MM.1S (cell line): ENCODE measurements at regions not wholly inside any gene's neighbourhood (a gene's known extent, or its start where the extent isn't known, plus 50 kb on each side); places are given as distances from the start of the nearest gene placed in this dataset.

Source experiments
- DNase-seq: peaks from one replicate; pipeline ENCODE4 v3.0.0-alpha.2; 2015
- H2AFZ ChIP-seq: fragments of 300-600 bp; sonication (generic); 2 replicates; pipeline ENCODE4 v1.6.0; 2016; ENCODE audit warnings: antibody characterized with exemption, low read length
- H3F3A ChIP-seq: fragments of 300-600 bp; sonication (generic); 2 replicates; pipeline ENCODE4 v1.6.1; 2016; ENCODE audit warnings: mild to moderate bottlenecking, antibody characterized with exemption, low read length, moderate library complexity, mixed read lengths; ENCODE audit not compliant: insufficient read depth
- H3K27ac ChIP-seq: fragments of 300-600 bp; sonication (generic); 2 replicates; pipeline ENCODE4 v1.5.1; 2016; ENCODE audit warnings: mild to moderate bottlenecking, low read length
- H3K27me3 ChIP-seq: fragments of 300-600 bp; sonication (generic); replicated peaks from 2 replicates; pipeline ENCODE4 v1.6.0; 2016; ENCODE audit warnings: low read length; ENCODE audit not compliant: insufficient read depth
- H3K36me3 ChIP-seq: fragments of 300-600 bp; sonication (generic); replicated peaks from 2 replicates; pipeline ENCODE4 v1.6.1; 2016; ENCODE audit warnings: mild to moderate bottlenecking, low read length, mixed read lengths; ENCODE audit not compliant: insufficient read depth
- H3K4me1 ChIP-seq: fragments of 300-600 bp; sonication (generic); 2 replicates; pipeline ENCODE4 v1.6.1; 2016; ENCODE audit warnings: low read length, mixed read lengths
- H3K4me2 ChIP-seq: fragments of 300-600 bp; sonication (generic); 2 replicates; pipeline ENCODE4 v1.6.0; 2016; ENCODE audit warnings: low read depth, low read length
- H3K4me3 ChIP-seq: fragments of 300-600 bp; sonication (generic); 2 replicates; pipeline ENCODE4 v1.5.1; 2016; ENCODE audit warnings: low read length, mixed read lengths
- H3K79me2 ChIP-seq: fragments of 300-600 bp; sonication (generic); 2 replicates; pipeline ENCODE4 v1.6.1; 2016; ENCODE audit warnings: mixed run types, low read length, mixed read lengths
- H3K9ac ChIP-seq: fragments of 300-600 bp; sonication (generic); 2 replicates; pipeline ENCODE4 v1.6.1; 2016; ENCODE audit warnings: low read length, mixed read lengths
- H3K9me2 ChIP-seq: fragments of 300-600 bp; sonication (generic); replicated peaks from 2 replicates; pipeline ENCODE4 v1.6.1; 2016; ENCODE audit warnings: mild to moderate bottlenecking, low read length, mixed read lengths; ENCODE audit not compliant: insufficient read depth
- H3K9me3 ChIP-seq: fragments of 300-600 bp; sonication (generic); replicated peaks from 2 replicates; pipeline ENCODE4 v1.6.1; 2016; ENCODE audit warnings: mild to moderate bottlenecking, low read length, mixed read lengths; ENCODE audit not compliant: insufficient read depth
- H4K20me1 ChIP-seq: fragments of 300-600 bp; sonication (generic); 2 replicates; pipeline ENCODE4 v1.6.1; 2016; ENCODE audit warnings: mild to moderate bottlenecking, low read length, moderate library complexity, mixed read lengths; ENCODE audit not compliant: insufficient read depth
- EZH2 ChIP-seq: fragments of 300-600 bp; sonication (generic); optimal IDR thresholded peaks from 2 replicates; pipeline ENCODE3; 2017; ENCODE audit warnings: low read depth, mild to moderate bottlenecking, antibody characterized with exemption, low read length, mixed read lengths
- EZH2phosphoT487 ChIP-seq: fragments of 300-600 bp; sonication (generic); IDR thresholded peaks from 2 replicates; pipeline ENCODE4 v1.6.1; 2018; ENCODE audit warnings: antibody characterized with exemption, low read length
- TF ChIP-seq, protein P1 (sequence below): fragments of 300-600 bp; sonication (generic); IDR thresholded peaks from 2 replicates; pipeline ENCODE4 v1.5.1; 2016; ENCODE audit warnings: antibody characterized with exemption, low read length, mixed read lengths

DNA sequence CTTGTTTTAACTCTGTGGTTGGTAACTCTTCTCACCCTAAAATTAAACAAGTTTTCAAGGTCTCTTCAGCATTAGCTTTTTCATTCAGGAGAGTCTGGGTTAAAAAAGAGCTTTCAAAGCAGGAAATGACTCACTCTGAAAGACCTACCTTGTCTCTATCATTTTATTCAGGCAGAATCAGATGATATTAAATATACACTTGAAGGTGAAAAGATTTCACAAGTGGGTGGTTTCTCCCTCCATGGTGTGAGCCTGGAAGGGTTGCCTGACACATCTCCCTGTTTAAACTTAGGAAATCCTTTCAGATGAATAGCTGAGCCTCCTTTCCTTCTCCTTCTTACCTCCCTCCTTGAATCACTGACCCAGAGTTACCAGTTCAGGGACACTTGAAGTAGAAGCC lies 1402.0 kb upstream of the PIK3C3 start:
- Histone ChIP-seq H3K9ac (no peak overlapping the region), H3K9me3 (no peaks in the 10 kb centered on the region), H3F3A (no peaks in the 10 kb centered on the region), H3K4me3 (no peak overlapping the region), H3K4me2 (no peak overlapping the region), H2AFZ (no peak overlapping the region), H3K27me3 (no peaks in the 10 kb centered on the region), H3K79me2 (no peaks in the 10 kb centered on the region), H3K36me3 (no peaks in the 10 kb centered on the region), H4K20me1 (no peaks in the 10 kb centered on the region), H3K9me2 (no peaks in the 10 kb centered on the region), H3K4me1 (no peaks in the 10 kb centered on the region), H3K27ac (no peak overlapping the region)
- TF ChIP-seq, protein P1, sequence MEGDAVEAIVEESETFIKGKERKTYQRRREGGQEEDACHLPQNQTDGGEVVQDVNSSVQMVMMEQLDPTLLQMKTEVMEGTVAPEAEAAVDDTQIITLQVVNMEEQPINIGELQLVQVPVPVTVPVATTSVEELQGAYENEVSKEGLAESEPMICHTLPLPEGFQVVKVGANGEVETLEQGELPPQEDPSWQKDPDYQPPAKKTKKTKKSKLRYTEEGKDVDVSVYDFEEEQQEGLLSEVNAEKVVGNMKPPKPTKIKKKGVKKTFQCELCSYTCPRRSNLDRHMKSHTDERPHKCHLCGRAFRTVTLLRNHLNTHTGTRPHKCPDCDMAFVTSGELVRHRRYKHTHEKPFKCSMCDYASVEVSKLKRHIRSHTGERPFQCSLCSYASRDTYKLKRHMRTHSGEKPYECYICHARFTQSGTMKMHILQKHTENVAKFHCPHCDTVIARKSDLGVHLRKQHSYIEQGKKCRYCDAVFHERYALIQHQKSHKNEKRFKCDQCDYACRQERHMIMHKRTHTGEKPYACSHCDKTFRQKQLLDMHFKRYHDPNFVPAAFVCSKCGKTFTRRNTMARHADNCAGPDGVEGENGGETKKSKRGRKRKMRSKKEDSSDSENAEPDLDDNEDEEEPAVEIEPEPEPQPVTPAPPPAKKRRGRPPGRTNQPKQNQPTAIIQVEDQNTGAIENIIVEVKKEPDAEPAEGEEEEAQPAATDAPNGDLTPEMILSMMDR = no peak
- TF ChIP-seq EZH2phosphoT487 = no peak
- no peak for TF ChIP-seq EZH2
- DNase-seq = no peak

DNA sequence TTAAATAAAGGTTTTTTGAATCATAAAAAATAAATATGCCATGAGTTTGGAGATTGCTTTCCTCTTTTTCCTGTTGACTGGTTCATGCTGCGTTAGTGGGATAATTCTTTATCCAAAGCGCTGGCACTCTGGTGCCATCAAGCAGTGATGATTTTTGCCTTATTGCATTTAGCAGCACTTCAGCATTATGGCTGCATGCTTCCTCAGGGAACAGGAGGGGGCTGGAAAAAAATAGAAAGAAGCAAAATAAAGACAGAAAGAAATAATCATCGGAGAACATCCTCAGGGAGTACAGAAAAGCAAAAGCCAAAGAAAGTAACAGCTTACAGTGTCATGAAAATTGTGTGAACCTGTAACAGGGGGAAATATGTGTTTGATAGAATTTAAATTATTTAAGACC lies 1408.2 kb upstream of the PIK3C3 start:
- no peaks in the 10 kb centered on the region for H4K20me1 ChIP-seq
- no peaks in the 10 kb centered on the region for H3K79me2 ChIP-seq
- no peaks in the 10 kb centered on the region for H3K9me2 ChIP-seq
- no peaks in the 10 kb centered on the region for H3K36me3 ChIP-seq
- no peak overlapping the region for H3K4me3 ChIP-seq
- no peaks in the 10 kb centered on the region for H3K4me1 ChIP-seq
- H3K9ac ChIP-seq = no peak overlapping the region
- no peaks in the 10 kb centered on the region for H3K27me3 ChIP-seq
- H3K27ac ChIP-seq = no peak overlapping the region
- no peak for DNase-seq
- H2AFZ ChIP-seq = no peak overlapping the region
- no peak overlapping the region for H3K4me2 ChIP-seq
- TF ChIP-seq, protein P1 = no peak
- no peak for TF ChIP-seq EZH2
- TF ChIP-seq EZH2phosphoT487 = no peak
- H3F3A ChIP-seq = no peaks in the 10 kb centered on the region
- H3K9me3 ChIP-seq = no peaks in the 10 kb centered on the region

DNA sequence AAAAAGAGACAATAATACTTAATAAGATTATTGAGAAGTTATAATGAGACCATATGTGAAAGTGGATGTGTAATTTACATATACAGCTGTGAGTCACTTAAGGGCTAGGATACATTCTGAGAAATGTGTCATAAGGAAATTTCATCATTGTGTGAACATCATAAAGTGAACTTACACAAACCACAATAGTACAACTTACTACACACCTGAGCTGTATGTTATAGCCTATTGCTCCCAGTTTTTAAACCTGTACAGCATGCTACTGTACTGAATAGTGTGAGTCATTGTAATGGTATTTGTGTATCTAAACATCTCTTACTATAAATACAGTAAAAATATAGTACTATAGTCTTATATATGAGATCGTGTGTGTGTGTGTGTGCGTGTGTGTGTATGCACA lies 1420.3 kb upstream of the PIK3C3 start:
- H3K4me1 ChIP-seq = no peaks in the 10 kb centered on the region
- H3K79me2 ChIP-seq = no peaks in the 10 kb centered on the region
- H3K4me2 ChIP-seq = no peak overlapping the region
- no peak overlapping the region for H3K4me3 ChIP-seq
- TF ChIP-seq, protein P1 = no peak
- TF ChIP-seq EZH2phosphoT487 (no peak), EZH2 (no peak)
- H3K36me3 ChIP-seq = no peaks in the 10 kb centered on the region
- no peak overlapping the region for H2AFZ ChIP-seq
- no peaks in the 10 kb centered on the region for H3K9me3 ChIP-seq
- H3K9me2 ChIP-seq = no peaks in the 10 kb centered on the region
- DNase-seq = no peak
- no peak overlapping the region for H3K9ac ChIP-seq
- no peaks in the 10 kb centered on the region for H3K27me3 ChIP-seq
- H4K20me1 ChIP-seq = no peaks in the 10 kb centered on the region
- no peak overlapping the region for H3K27ac ChIP-seq
- H3F3A ChIP-seq = no peaks in the 10 kb centered on the region
